ENCODE measurements at regions not wholly inside any gene's neighbourhood (a gene's known extent, or its start where the extent isn't known, plus 50 kb on each side); places are given as distances from the start of the nearest gene placed in this dataset.

GRCh38 chr5:58074222-58074621 is 385.7 kb downstream of the PLK2 start:
- H3K4me1 ChIP-seq (ENCODE audit: control insufficient read depth, insufficient read depth, low read length): peaks cover 23% of the 10 kb centered on the region
- Mint-ChIP-seq H3K36me3 (ENCODE audit: low read depth) (no peaks in the 10 kb centered on the region), H3K9me3 (peaks cover 6% of the 10 kb centered on the region), H3K27me3 (ENCODE audit: insufficient read depth) (peaks cover 13% of the 10 kb centered on the region), H3K27ac (no peak overlapping the region), H3K4me1 (peaks cover 42% of the 10 kb centered on the region), H3K4me3 (no peak overlapping the region)
- no peak overlapping the region for H3K27ac ChIP-seq (ENCODE audit: low read depth, low read length)
- H3K27me3 ChIP-seq (ENCODE audit: control insufficient read depth, insufficient read depth, low read length, poor library complexity, severe bottlenecking): peaks cover 5% of the 10 kb centered on the region
- H3K4me3 ChIP-seq (ENCODE audit: low read length): no peak overlapping the region
- no peaks in the 10 kb centered on the region for H3K9me3 ChIP-seq (ENCODE audit: control insufficient read depth, low read length)
- no peak for TF ChIP-seq CTCF (conservative IDR thresholded peaks at IDR 0.05)
- no peaks in the 10 kb centered on the region for H3K36me3 ChIP-seq (ENCODE audit: control insufficient read depth, insufficient read depth, low read length)
- 85% methylated on average over 3 of the region's 4 CpGs; no CpG with 5 or more reads in 1 of the 2 experiments for WGBS, 2 experiments (ENCODE audit: insufficient coverage in 1 of 2, insufficient read length in 1 of 2)
- DNase-seq: no peak
- H3K9ac ChIP-seq (ENCODE audit: extremely low read depth, low read length, poor library complexity, severe bottlenecking): no peak overlapping the region

- H3K9me3 ChIP-seq (ENCODE audit: control insufficient read depth, low read length): no peaks in the 10 kb centered on the region
- peaks cover 20% of the 10 kb centered on the region for H3K4me1 ChIP-seq (ENCODE audit: control insufficient read depth, insufficient read depth, low read length)
- WGBS, 2 experiments (ENCODE audit: insufficient coverage in 1 of 2, insufficient read length in 1 of 2): 96% methylated on average over 2 of the region's 2 CpGs; no CpG with 5 or more reads in 1 of the 2 experiments
- peaks cover 5% of the 10 kb centered on the region for H3K27me3 ChIP-seq (ENCODE audit: control insufficient read depth, insufficient read depth, low read length, poor library complexity, severe bottlenecking)
- H3K36me3 Mint-ChIP-seq (ENCODE audit: low read depth): no peaks in the 10 kb centered on the region
- H3K27me3 Mint-ChIP-seq (ENCODE audit: insufficient read depth): peaks cover 13% of the 10 kb centered on the region
- H3K36me3 ChIP-seq (ENCODE audit: control insufficient read depth, insufficient read depth, low read length): no peaks in the 10 kb centered on the region
- no peak for TF ChIP-seq CTCF (conservative IDR thresholded peaks at IDR 0.05)
- H3K27ac Mint-ChIP-seq: no peak overlapping the region
- DNase-seq: no peak
- H3K9me3 Mint-ChIP-seq: peaks cover 13% of the 10 kb centered on the region
- no peak overlapping the region for H3K4me3 ChIP-seq (ENCODE audit: low read length)
- H3K4me3 Mint-ChIP-seq: no peak overlapping the region
- H3K9ac ChIP-seq (ENCODE audit: extremely low read depth, low read length, poor library complexity, severe bottlenecking): no peak overlapping the region
- peaks cover 37% of the 10 kb centered on the region for H3K4me1 Mint-ChIP-seq
- no peak overlapping the region for H3K27ac ChIP-seq (ENCODE audit: low read depth, low read length)
These were observed 386.6 kb downstream of the PLK2 start for GRCh38 chr5:58073243-58073642.

- Mint-ChIP-seq H3K27me3 (ENCODE audit: insufficient read depth) (peaks cover 13% of the 10 kb centered on the region), H3K4me1 (peaks cover 30% of the 10 kb centered on the region)
These were observed 387.5 kb downstream of the PLK2 start for GRCh38 chr5:58072300-58072965.

More at GRCh38 chr5:58072300-58072965, 387.5 kb downstream of the PLK2 start:
- 31 to 54% methylated on average over 5 to 6 of the region's 6 CpGs for WGBS, 2 experiments (ENCODE audit: insufficient coverage in 1 of 2, insufficient read length in 1 of 2)
- peak; percentile 57 for DNase-seq
- H3K27ac ChIP-seq (ENCODE audit: low read depth, low read length): peak overlapping the region; percentile 87
- H3K27me3 ChIP-seq (ENCODE audit: control insufficient read depth, insufficient read depth, low read length, poor library complexity, severe bottlenecking): peaks cover 5% of the 10 kb centered on the region
- H3K4me1 ChIP-seq (ENCODE audit: control insufficient read depth, insufficient read depth, low read length): peaks cover 13% of the 10 kb centered on the region
- H3K36me3 ChIP-seq (ENCODE audit: control insufficient read depth, insufficient read depth, low read length): no peaks in the 10 kb centered on the region
- Mint-ChIP-seq H3K27ac (no peak overlapping the region), H3K9me3 (peaks cover 15% of the 10 kb centered on the region), H3K36me3 (ENCODE audit: low read depth) (no peaks in the 10 kb centered on the region), H3K4me3 (no peak overlapping the region)
- H3K9me3 ChIP-seq (ENCODE audit: control insufficient read depth, low read length): no peaks in the 10 kb centered on the region
- peak overlapping the region; percentile 25 for H3K4me3 ChIP-seq (ENCODE audit: low read length)
- H3K9ac ChIP-seq (ENCODE audit: extremely low read depth, low read length, poor library complexity, severe bottlenecking): no peak overlapping the region
- no peak for TF ChIP-seq CTCF (conservative IDR thresholded peaks at IDR 0.05)

Data from endodermal cell (in vitro differentiated cells).